H9 (cell line): ENCODE measurements at regions not wholly inside any gene's neighbourhood (a gene's known extent, or its start where the extent isn't known, plus 50 kb on each side); places are given as distances from the start of the nearest gene placed in this dataset.

Experiments used
- DNase-seq: peaks from one replicate; pipeline ENCODE4 v3.0.0-alpha.2; 2017
- H2AFZ ChIP-seq: one replicate; pipeline ENCODE4 v1.6.1; 2013; ENCODE audit warnings: mild to moderate bottlenecking, low read length, control low read depth, moderate library complexity
- H2AK5ac ChIP-seq: 2 replicates; pipeline ENCODE4 v1.6.1; 2013; ENCODE audit warnings: low read length, control low read depth, mixed read lengths; ENCODE audit not compliant: insufficient read length
- H2BK120ac ChIP-seq: one replicate; pipeline ENCODE4 v1.6.1; 2013; ENCODE audit warnings: low read depth, mild to moderate bottlenecking, low read length, control low read depth, inconsistent platforms; ENCODE audit not compliant: poor library complexity, severe bottlenecking
- H2BK12ac ChIP-seq: 2 replicates; pipeline ENCODE4 v1.6.1; 2013; ENCODE audit warnings: low read length, control low read depth, mixed read lengths, low read depth; ENCODE audit not compliant: insufficient read length
- H2BK15ac ChIP-seq: 2 replicates; pipeline ENCODE4 v1.6.1; 2013; ENCODE audit warnings: low read depth, low read length, control low read depth
- H2BK20ac ChIP-seq: one replicate; pipeline ENCODE4 v1.6.1; 2013; ENCODE audit warnings: low read depth, mild to moderate bottlenecking, low read length, control low read depth, inconsistent platforms; ENCODE audit not compliant: poor library complexity, severe bottlenecking
- H2BK5ac ChIP-seq: 2 replicates; pipeline ENCODE4 v1.6.1; 2013; ENCODE audit warnings: low read length, control low read depth, mixed read lengths; ENCODE audit not compliant: insufficient read length
- H3K14ac ChIP-seq: 2 replicates; pipeline ENCODE4 v1.6.1; 2013; ENCODE audit warnings: low read length, control low read depth; ENCODE audit not compliant: insufficient read depth
- H3K18ac ChIP-seq: 2 replicates; pipeline ENCODE4 v1.6.1; 2013; ENCODE audit warnings: low read depth, mild to moderate bottlenecking, mixed read lengths, low read length, control low read depth; ENCODE audit not compliant: insufficient read length
- H3K23ac ChIP-seq: 2 replicates; pipeline ENCODE4 v1.6.1; 2013; ENCODE audit warnings: low read length, control low read depth, mixed read lengths, low read depth; ENCODE audit not compliant: insufficient read length
- H3K23me2 ChIP-seq: 2 replicates; pipeline ENCODE4 v1.6.1; 2013; ENCODE audit warnings: low read depth, mild to moderate bottlenecking, mixed read lengths, low read length, control low read depth; ENCODE audit not compliant: insufficient read length, poor library complexity, severe bottlenecking
- H3K27ac ChIP-seq: 2 replicates; pipeline ENCODE4 v1.5.1; 2013; ENCODE audit warnings: low read length, control low read depth, mixed read lengths, low read depth; ENCODE audit not compliant: insufficient read length
- H3K27me3 ChIP-seq: 2 replicates; pipeline ENCODE4 v1.6.1; 2013; ENCODE audit warnings: low read length, control low read depth, inconsistent platforms; ENCODE audit not compliant: insufficient read depth
- H3K4ac ChIP-seq: 2 replicates; pipeline ENCODE4 v1.6.1; 2013; ENCODE audit warnings: low read depth, mild to moderate bottlenecking, control low read depth, inconsistent platforms, low read length, moderate library complexity
- H3K4me1 ChIP-seq: 2 replicates; pipeline ENCODE4 v1.6.1; 2013; ENCODE audit warnings: low read length, control low read depth, inconsistent platforms; ENCODE audit not compliant: insufficient read depth
- H3K4me2 ChIP-seq: 2 replicates; pipeline ENCODE4 v1.6.1; 2013; ENCODE audit warnings: low read length, control low read depth, mixed read lengths; ENCODE audit not compliant: insufficient read length, insufficient read depth
- H3K56ac ChIP-seq: 2 replicates; pipeline ENCODE4 v1.6.1; 2013; ENCODE audit warnings: low read depth, mild to moderate bottlenecking, mixed read lengths, low read length, control low read depth; ENCODE audit not compliant: insufficient read length
- H3K79me1 ChIP-seq: 2 replicates; pipeline ENCODE4 v1.6.1; 2013; ENCODE audit warnings: low read depth, mild to moderate bottlenecking, moderate library complexity, low read length, control low read depth, inconsistent platforms; ENCODE audit not compliant: insufficient read depth, poor library complexity, severe bottlenecking
- H3K79me2 ChIP-seq: 2 replicates; pipeline ENCODE4 v1.6.1; 2013; ENCODE audit warnings: low read length, control low read depth, inconsistent platforms; ENCODE audit not compliant: insufficient read depth
- H3K9ac ChIP-seq: 2 replicates; pipeline ENCODE4 v1.6.1; 2013; ENCODE audit warnings: low read length, control low read depth, mixed read lengths; ENCODE audit not compliant: insufficient read length; ENCODE audit errors: extremely low read depth
- H3K9me3 ChIP-seq: one replicate; pipeline ENCODE4 v1.6.1; 2013; ENCODE audit warnings: low read depth, low read length, inconsistent platforms; ENCODE audit not compliant: control insufficient read depth
- H3T11ph ChIP-seq: one replicate; pipeline ENCODE4 v1.6.1; 2013; ENCODE audit warnings: mild to moderate bottlenecking, low read length, control low read depth, inconsistent platforms
- H4K20me1 ChIP-seq: one replicate; pipeline ENCODE4 v1.6.1; 2013; ENCODE audit not compliant: control insufficient read depth, insufficient read length, insufficient read depth
- H4K5ac ChIP-seq: 2 replicates; pipeline ENCODE4 v1.6.1; 2013; ENCODE audit warnings: low read depth, mild to moderate bottlenecking, mixed read lengths, low read length, control low read depth; ENCODE audit not compliant: insufficient read length
- H4K8ac ChIP-seq: replicated peaks from 2 replicates; pipeline ENCODE4 v1.6.1; 2013; ENCODE audit warnings: low read length, control low read depth, mixed read lengths, low read depth; ENCODE audit not compliant: insufficient read length
- H4K91ac ChIP-seq: 2 replicates; pipeline ENCODE4 v1.6.1; 2013; ENCODE audit warnings: low read depth, mild to moderate bottlenecking, moderate library complexity, mixed read lengths, low read length, control low read depth; ENCODE audit not compliant: insufficient read length
- H3K27ac Mint-ChIP-seq, 3 experiments: 2 replicates in 2 of 3; 3 replicates in 1 of 3; pipeline ENCODE4 v1.8.0; 2020 to 2021; ENCODE audit warnings: mixed read lengths in 3 of 3, mild to moderate bottlenecking in 1 of 3, moderate library complexity in 1 of 3
- H3K27me3 Mint-ChIP-seq: 2 replicates; pipeline ENCODE4 v1.8.0; 2021; ENCODE audit warnings: low read depth, mild to moderate bottlenecking, moderate library complexity, mixed read lengths
- H3K36me3 Mint-ChIP-seq, 3 experiments: 2 replicates in 2 of 3; 3 replicates in 1 of 3; pipeline ENCODE4 v1.8.0; 2020 to 2021; ENCODE audit warnings: low read depth in 3 of 3, mixed read lengths in 3 of 3; ENCODE audit not compliant: insufficient read depth in 1 of 3
- H3K4me1 Mint-ChIP-seq, 2 experiments: 2 replicates each; pipeline ENCODE4 v1.8.0; 2020; ENCODE audit warnings: mixed read lengths in 2 of 2
- H3K4me3 Mint-ChIP-seq, 2 experiments: 2 replicates in 1 of 2; 3 replicates in 1 of 2; pipeline ENCODE4 v1.8.0; 2020 to 2021; ENCODE audit warnings: mild to moderate bottlenecking in 2 of 2, mixed read lengths in 2 of 2, moderate library complexity in 1 of 2
- H3K9me3 Mint-ChIP-seq, 2 experiments: 2 replicates in 1 of 2; 3 replicates in 1 of 2; pipeline ENCODE4 v1.8.0; 2020; ENCODE audit warnings: mild to moderate bottlenecking in 2 of 2, mixed read lengths in 2 of 2, moderate library complexity in 1 of 2
- CTCF ChIP-seq: fragments of 200-600 bp; sonication (generic); conservative IDR thresholded peaks from 3 replicates; pipeline ENCODE4 v1.8.0; 2021; ENCODE audit warnings: antibody characterized with exemption, mild to moderate bottlenecking
- WGBS: extraction: QIAGEN DNeasy Blood & Tissue Kit; methylation state at CpG from one replicate; pipeline ENCODE4 v1.1.7; 2013; ENCODE audit warnings: missing lambda C conversion rate, low lambda C conversion rate, mixed read lengths; ENCODE audit not compliant: insufficient read length; ENCODE audit errors: extremely low coverage; 5-methylcytosine and 5-hydroxymethylcytosine counted together

- H3K27ac Mint-ChIP-seq, result no peak overlapping the region; a peak in 1 of 7 replicates
- Histone ChIP-seq H3T11ph (no peak overlapping the region), H2BK20ac (no peak overlapping the region), H2BK5ac (no peak overlapping the region), H4K20me1 (no peaks in the 10 kb centered on the region), H2AK5ac (no peak overlapping the region), H4K91ac (no peak overlapping the region), H2AFZ (no peak overlapping the region), H3K79me2 (no peaks in the 10 kb centered on the region), H3K18ac (no peak overlapping the region), H3K23me2 (no peaks in the 10 kb centered on the region), H4K5ac (no peak overlapping the region), H3K27ac (no peak overlapping the region), H3K56ac (no peak overlapping the region), H3K27me3 (no peaks in the 10 kb centered on the region; the same call in 1 of the 2 replicates), H4K8ac (no peak overlapping the region), H2BK120ac (no peak overlapping the region), H3K23ac (no peak overlapping the region), H3K4me2 (no peak overlapping the region), H3K14ac (no peak overlapping the region), H3K9me3 (no peaks in the 10 kb centered on the region), H3K9ac (no peak overlapping the region), H3K4me1 (no peaks in the 10 kb centered on the region), H2BK15ac (no peak overlapping the region), H3K4ac (no peak overlapping the region), H2BK12ac (no peak overlapping the region), H3K79me1 (no peaks in the 10 kb centered on the region)
- H3K36me3 Mint-ChIP-seq, result no peaks in the 10 kb centered on the region
- TF ChIP-seq CTCF, result no peak
- peaks cover 11% of the 10 kb centered on the region; the same call in 1 of the 2 replicates for H3K27me3 Mint-ChIP-seq
- H3K4me1 Mint-ChIP-seq, result peaks cover 5 to 6% of the 10 kb centered on the region in 2 experiments
- no peak overlapping the region for H3K4me3 Mint-ChIP-seq
- peak; percentile 21 for DNase-seq
- WGBS, result no CpG with 5 or more reads among the region's 10 CpGs
- no peaks in the 10 kb centered on the region for H3K9me3 Mint-ChIP-seq
These were observed 62.2 kb upstream of the CCND2 start for GRCh38 chr12:4211372-4211771.
